ENCODE measurements at regions not wholly inside any gene's neighbourhood (a gene's known extent, or its start where the extent isn't known, plus 50 kb on each side); places are given as distances from the start of the nearest gene placed in this dataset.

DNA sequence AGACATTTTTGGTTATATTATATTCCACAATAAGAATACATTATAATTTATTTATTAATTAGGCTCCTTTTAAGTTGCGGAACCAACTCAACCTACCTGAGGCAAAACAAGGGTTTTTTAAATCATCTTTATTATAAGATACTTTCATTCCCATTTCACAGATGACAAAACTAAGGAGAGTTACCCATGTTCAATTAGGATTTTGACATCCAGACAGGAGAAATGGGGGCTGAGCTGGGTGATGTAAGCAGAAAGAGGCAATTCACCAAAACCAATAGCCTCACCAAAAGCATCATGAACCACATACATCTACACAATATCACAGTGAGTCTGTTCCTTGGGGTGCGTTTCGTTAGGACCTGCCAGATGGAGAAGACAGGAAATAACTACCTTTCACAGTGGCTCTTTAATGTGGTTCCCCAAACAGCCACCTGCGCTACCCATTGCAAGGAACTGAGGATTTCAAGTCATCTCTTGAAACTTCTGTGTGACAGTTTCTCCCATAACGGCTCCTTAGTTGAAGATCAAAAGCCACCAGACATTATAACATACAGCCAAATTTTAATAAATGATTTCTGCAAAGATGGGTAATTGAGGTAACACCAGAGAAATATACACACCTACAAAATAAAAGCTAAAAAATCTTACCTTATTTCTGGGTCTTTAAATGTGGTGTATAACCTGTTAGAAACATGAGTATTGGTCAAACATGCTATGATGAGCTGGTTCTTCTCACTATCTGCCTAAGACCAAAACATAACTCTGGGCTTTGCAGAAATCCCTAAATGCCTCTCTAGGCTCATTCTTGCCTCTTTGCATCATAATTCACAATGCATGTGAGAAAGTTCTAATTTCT is 190.6 kb upstream of the LEF1 start:
- no peak overlapping the region for H3K27ac ChIP-seq (ENCODE audit: low read length)
- H3K4me1 ChIP-seq (ENCODE audit: control insufficient read depth, insufficient read depth, low read length) = no peaks in the 10 kb centered on the region
- no peaks in the 10 kb centered on the region for H3K36me3 ChIP-seq (ENCODE audit: control insufficient read depth, insufficient read depth, low read length)
- H3K27me3 ChIP-seq (ENCODE audit: control insufficient read depth, insufficient read depth, low read length) = no peaks in the 10 kb centered on the region
- H3K4me3 ChIP-seq (ENCODE audit: low read length) = no peak overlapping the region
- no CpG with 5 or more reads among the region's 5 CpGs for WGBS (ENCODE audit: insufficient coverage, insufficient read length)
- no peaks in the 10 kb centered on the region for H3K9me3 ChIP-seq (ENCODE audit: control insufficient read depth, insufficient read depth, low read length)
- no peak for DNase-seq (ENCODE audit: low read depth, low spot score)

GRCh38 chr4:108355902-108356535 is 187.3 kb upstream of the LEF1 start:
- no CpG with 5 or more reads among the region's 7 CpGs for WGBS (ENCODE audit: insufficient coverage, insufficient read length)

DNA sequence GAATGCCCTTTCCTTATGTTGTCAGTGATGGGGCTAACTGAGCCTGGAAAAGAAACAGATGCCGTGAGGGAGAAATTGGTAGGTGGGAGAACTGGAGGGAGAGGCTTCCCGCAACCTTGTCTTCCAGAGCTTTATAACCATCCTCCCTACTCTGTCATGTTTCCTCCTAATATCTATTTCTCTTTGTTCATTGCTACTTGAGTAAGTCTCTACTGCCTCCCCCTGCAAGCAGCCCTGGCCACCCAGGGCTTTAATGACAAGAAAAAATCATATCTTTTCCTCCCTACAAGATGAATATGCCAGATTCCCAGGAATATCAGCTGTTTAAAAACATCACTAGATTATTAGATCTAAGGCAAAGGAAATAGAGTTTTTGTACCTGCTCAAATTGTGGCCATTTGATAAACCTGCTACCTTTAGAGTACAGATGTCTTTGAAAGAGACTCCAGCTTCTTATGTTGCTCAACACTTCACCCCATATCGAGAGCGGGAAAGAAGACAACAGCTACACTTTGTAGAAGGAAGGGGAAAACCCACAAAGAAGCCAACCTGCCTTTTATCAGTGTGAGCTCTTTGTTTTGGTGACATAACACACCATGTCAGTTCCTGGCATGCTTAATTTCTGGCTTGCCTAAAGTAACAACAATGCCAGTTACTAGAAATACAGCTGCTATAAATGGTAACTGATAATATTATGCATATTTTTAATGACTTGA is 186.6 kb upstream of the LEF1 start:
- WGBS (ENCODE audit: insufficient coverage, insufficient read length) = no CpG with 5 or more reads among the region's 4 CpGs
- H3K4me3 ChIP-seq (ENCODE audit: low read length) = no peak overlapping the region
- H3K36me3 ChIP-seq (ENCODE audit: control insufficient read depth, insufficient read depth, low read length) = no peaks in the 10 kb centered on the region
- DNase-seq (ENCODE audit: low read depth, low spot score) = no peak
- no peak overlapping the region for H3K27ac ChIP-seq (ENCODE audit: low read length)
- H3K9me3 ChIP-seq (ENCODE audit: control insufficient read depth, insufficient read depth, low read length) = no peaks in the 10 kb centered on the region
- H3K27me3 ChIP-seq (ENCODE audit: control insufficient read depth, insufficient read depth, low read length) = no peaks in the 10 kb centered on the region
- no peaks in the 10 kb centered on the region for H3K4me1 ChIP-seq (ENCODE audit: control insufficient read depth, insufficient read depth, low read length)

More at GRCh38 chr4:108355902-108356535, 187.3 kb upstream of the LEF1 start:
- H3K27ac ChIP-seq (ENCODE audit: low read length) = no peak overlapping the region
- no peaks in the 10 kb centered on the region for H3K9me3 ChIP-seq (ENCODE audit: control insufficient read depth, insufficient read depth, low read length)
- H3K4me1 ChIP-seq (ENCODE audit: control insufficient read depth, insufficient read depth, low read length) = no peaks in the 10 kb centered on the region
- H3K4me3 ChIP-seq (ENCODE audit: low read length) = no peak overlapping the region
- no peak for DNase-seq (ENCODE audit: low read depth, low spot score)
- no peaks in the 10 kb centered on the region for H3K27me3 ChIP-seq (ENCODE audit: control insufficient read depth, insufficient read depth, low read length)
- no peaks in the 10 kb centered on the region for H3K36me3 ChIP-seq (ENCODE audit: control insufficient read depth, insufficient read depth, low read length)

- no CpG with 5 or more reads among the region's 6 CpGs for WGBS (ENCODE audit: insufficient coverage, insufficient read length)
- DNase-seq (ENCODE audit: low read depth, low spot score) = no peak
- H3K9me3 ChIP-seq (ENCODE audit: control insufficient read depth, insufficient read depth, low read length) = no peaks in the 10 kb centered on the region
- no peaks in the 10 kb centered on the region for H3K36me3 ChIP-seq (ENCODE audit: control insufficient read depth, insufficient read depth, low read length)
- H3K4me1 ChIP-seq (ENCODE audit: control insufficient read depth, insufficient read depth, low read length) = no peaks in the 10 kb centered on the region
- H3K27me3 ChIP-seq (ENCODE audit: control insufficient read depth, insufficient read depth, low read length) = no peaks in the 10 kb centered on the region
- H3K4me3 ChIP-seq (ENCODE audit: low read length) = no peak overlapping the region
- no peak overlapping the region for H3K27ac ChIP-seq (ENCODE audit: low read length)
Observed at GRCh38 chr4:108352664-108353308, 184.1 kb upstream of the LEF1 start.

- no peaks in the 10 kb centered on the region for H3K4me1 ChIP-seq (ENCODE audit: control insufficient read depth, insufficient read depth, low read length)
- H3K27ac ChIP-seq (ENCODE audit: low read length) = no peak overlapping the region
- DNase-seq (ENCODE audit: low read depth, low spot score) = no peak
- no peaks in the 10 kb centered on the region for H3K27me3 ChIP-seq (ENCODE audit: control insufficient read depth, insufficient read depth, low read length)
- WGBS (ENCODE audit: insufficient coverage, insufficient read length) = no CpG with 5 or more reads among the region's 1 CpG
- no peaks in the 10 kb centered on the region for H3K36me3 ChIP-seq (ENCODE audit: control insufficient read depth, insufficient read depth, low read length)
- H3K4me3 ChIP-seq (ENCODE audit: low read length) = no peak overlapping the region
- no peaks in the 10 kb centered on the region for H3K9me3 ChIP-seq (ENCODE audit: control insufficient read depth, insufficient read depth, low read length)
Observed at GRCh38 chr4:108351791-108352190, 183.1 kb upstream of the LEF1 start.

DNA sequence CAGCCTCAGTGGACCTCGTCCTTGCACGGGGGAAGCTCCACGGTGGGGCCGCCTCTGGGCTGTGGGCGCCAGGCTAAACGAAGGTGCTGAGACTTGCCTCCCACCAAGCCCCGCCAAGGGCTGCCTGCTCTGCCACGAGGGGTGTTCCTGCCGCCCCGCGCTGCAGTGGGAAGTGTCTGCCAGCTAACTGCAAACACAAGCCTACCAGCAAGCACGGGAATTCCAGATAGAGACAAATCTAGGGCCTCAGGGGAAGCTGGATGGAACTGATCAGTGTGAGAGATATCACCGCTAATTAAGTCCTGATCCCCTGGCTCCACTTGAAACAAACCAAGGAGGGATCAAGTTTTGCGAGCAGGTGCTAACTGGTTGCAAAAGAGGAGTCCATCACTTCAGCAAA is 181.6 kb upstream of the LEF1 start:
- Histone ChIP-seq H3K9me3 (ENCODE audit: control insufficient read depth, insufficient read depth, low read length) (no peaks in the 10 kb centered on the region), H3K4me3 (ENCODE audit: low read length) (no peak overlapping the region), H3K27me3 (ENCODE audit: control insufficient read depth, insufficient read depth, low read length) (no peaks in the 10 kb centered on the region), H3K27ac (ENCODE audit: low read length) (no peak overlapping the region), H3K4me1 (ENCODE audit: control insufficient read depth, insufficient read depth, low read length) (no peaks in the 10 kb centered on the region), H3K36me3 (ENCODE audit: control insufficient read depth, insufficient read depth, low read length) (no peaks in the 10 kb centered on the region)
- no CpG with 5 or more reads among the region's 14 CpGs for WGBS (ENCODE audit: insufficient coverage, insufficient read length)
- no peak for DNase-seq (ENCODE audit: low read depth, low spot score)

DNA sequence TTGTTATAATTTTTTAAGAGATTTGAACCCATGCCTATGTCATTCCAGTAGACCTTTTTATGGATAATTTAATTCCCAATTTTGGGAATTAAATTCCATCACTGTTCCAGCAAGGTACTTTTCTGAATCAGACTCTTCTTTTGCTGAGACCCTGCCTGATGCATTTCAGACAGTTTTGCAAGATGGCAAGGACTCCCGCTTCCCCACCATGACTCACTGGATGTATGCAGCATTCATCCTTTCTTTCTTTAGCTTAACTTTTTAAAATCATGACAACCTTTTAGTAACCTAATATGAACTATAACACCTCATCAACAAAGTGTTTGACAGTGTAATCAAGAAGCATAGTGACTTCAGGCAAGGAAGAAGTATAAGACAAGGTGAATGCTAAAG is 178.1 kb upstream of the LEF1 start:
- no peak for DNase-seq (ENCODE audit: low read depth, low spot score)
- Histone ChIP-seq H3K27ac (ENCODE audit: low read length) (no peak overlapping the region), H3K36me3 (ENCODE audit: control insufficient read depth, insufficient read depth, low read length) (no peaks in the 10 kb centered on the region), H3K4me3 (ENCODE audit: low read length) (no peak overlapping the region), H3K27me3 (ENCODE audit: control insufficient read depth, insufficient read depth, low read length) (no peaks in the 10 kb centered on the region), H3K9me3 (ENCODE audit: control insufficient read depth, insufficient read depth, low read length) (no peaks in the 10 kb centered on the region), H3K4me1 (ENCODE audit: control insufficient read depth, insufficient read depth, low read length) (no peaks in the 10 kb centered on the region)
- WGBS (ENCODE audit: insufficient coverage, insufficient read length) = no CpG with 5 or more reads among the region's 1 CpG

GRCh38 chr4:108345862-108346817 is 177.4 kb upstream of the LEF1 start:
- Histone ChIP-seq H3K36me3 (ENCODE audit: control insufficient read depth, insufficient read depth, low read length) (no peaks in the 10 kb centered on the region), H3K27ac (ENCODE audit: low read length) (no peak overlapping the region), H3K9me3 (ENCODE audit: control insufficient read depth, insufficient read depth, low read length) (no peaks in the 10 kb centered on the region), H3K27me3 (ENCODE audit: control insufficient read depth, insufficient read depth, low read length) (no peaks in the 10 kb centered on the region), H3K4me1 (ENCODE audit: control insufficient read depth, insufficient read depth, low read length) (no peaks in the 10 kb centered on the region), H3K4me3 (ENCODE audit: low read length) (no peak overlapping the region)
- DNase-seq (ENCODE audit: low read depth, low spot score) = no peak
- no CpG with 5 or more reads among the region's 2 CpGs for WGBS (ENCODE audit: insufficient coverage, insufficient read length)

DNA sequence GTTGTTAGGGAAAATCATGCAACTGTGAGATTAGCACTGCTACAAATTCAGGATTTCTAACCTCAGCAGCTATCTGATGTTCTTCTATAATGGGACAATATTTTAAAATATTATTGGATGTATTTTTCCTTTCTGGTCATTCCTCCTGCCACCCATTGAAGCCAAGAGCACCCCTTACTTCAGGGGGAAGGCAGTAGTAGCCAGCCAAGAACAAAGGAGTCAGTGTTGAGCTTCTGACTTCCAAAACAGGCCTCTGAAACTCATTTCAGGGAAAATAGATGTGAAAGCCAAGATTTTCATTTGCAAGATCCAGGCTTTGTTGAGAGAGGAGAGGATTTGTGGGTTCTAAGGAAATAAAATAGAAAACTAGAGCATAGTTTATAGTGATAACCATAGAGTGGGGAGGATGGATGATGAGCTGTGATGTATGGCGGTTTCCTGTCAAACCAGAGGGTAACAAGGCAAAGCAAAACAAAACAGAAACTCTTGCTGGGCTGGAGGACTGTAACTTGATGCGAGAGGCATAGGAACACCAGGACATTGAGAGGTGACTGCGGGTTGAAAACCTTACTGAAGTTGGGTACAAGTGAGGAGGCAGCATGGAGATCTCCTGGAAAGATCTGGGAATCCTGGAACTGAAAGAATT is 173.7 kb upstream of the LEF1 start:
- no peaks in the 10 kb centered on the region for H3K9me3 ChIP-seq (ENCODE audit: control insufficient read depth, insufficient read depth, low read length)
- no peaks in the 10 kb centered on the region for H3K27me3 ChIP-seq (ENCODE audit: control insufficient read depth, insufficient read depth, low read length)
- H3K36me3 ChIP-seq (ENCODE audit: control insufficient read depth, insufficient read depth, low read length) = no peaks in the 10 kb centered on the region
- no peaks in the 10 kb centered on the region for H3K4me1 ChIP-seq (ENCODE audit: control insufficient read depth, insufficient read depth, low read length)
- DNase-seq (ENCODE audit: low read depth, low spot score) = no peak
- no peak overlapping the region for H3K27ac ChIP-seq (ENCODE audit: low read length)
- no CpG with 5 or more reads among the region's 3 CpGs for WGBS (ENCODE audit: insufficient coverage, insufficient read length)
- H3K4me3 ChIP-seq (ENCODE audit: low read length) = no peak overlapping the region

All from iPS DF 6.9 (cell line).